IMR-90 (cell line): ENCODE measurements at regions not wholly inside any gene's neighbourhood (a gene's known extent, or its start where the extent isn't known, plus 50 kb on each side); places are given as distances from the start of the nearest gene placed in this dataset.

ENCODE experiments used
- ATAC-seq: fragments of 200-7000 bp; cut with Tn5 transposase; 2 replicates; pipeline ENCODE4 v1.9.1; 2020; ENCODE audit warnings: low read depth, mild to moderate bottlenecking, moderate library complexity
- BruUV-seq: library from RNA; stranded (reverse); fragments of 400-500 nt; replicated peaks from 2 replicates; lab custom pipeline; 2021; lab: Mats Ljungman, UMichigan
- CTCF ChIA-PET: fragments of 300-600 bp; formaldehyde crosslinking; extraction: SDS; loops from one replicate; lab custom pipeline; 2021; ENCODE audit warnings: antibody characterized with exemption; lab: Yijun Ruan, JAX
- POLR2A ChIA-PET: fragments of 300-600 bp; sonication (Branson Sonifier 250); formaldehyde crosslinking; loops from one replicate; lab custom pipeline; 2022; ENCODE audit warnings: antibody characterized with exemption; ENCODE audit not compliant: unreplicated experiment; lab: Charles Lee
- DNase-seq: peaks from one replicate; pipeline ENCODE4 v3.0.0; 2013
- H2AFZ ChIP-seq: replicated peaks from 2 replicates; pipeline ENCODE3; 2013; ENCODE audit warnings: low read length, mild to moderate bottlenecking; ENCODE audit not compliant: poor library complexity
- H2AK5ac ChIP-seq: 2 replicates; pipeline ENCODE4 v1.6.1; 2013; ENCODE audit warnings: low read depth, low read length, inconsistent platforms
- H2AK9ac ChIP-seq: replicated peaks from 2 replicates; pipeline ENCODE3; 2013; ENCODE audit warnings: mild to moderate bottlenecking, low read depth, low read length, moderate library complexity; ENCODE audit not compliant: poor library complexity
- H2BK120ac ChIP-seq: 2 replicates; pipeline ENCODE4 v1.6.1; 2013; ENCODE audit warnings: low read depth, low read length, inconsistent platforms
- H2BK15ac ChIP-seq: 3 replicates; pipeline ENCODE4 v1.6.1; 2013; ENCODE audit warnings: low read depth, low read length, inconsistent platforms
- H2BK20ac ChIP-seq: 2 replicates; pipeline ENCODE4 v1.6.1; 2013; ENCODE audit warnings: low read depth, mild to moderate bottlenecking, inconsistent platforms, low read length, moderate library complexity
- H2BK5ac ChIP-seq: 2 replicates; pipeline ENCODE4 v1.6.1; 2013; ENCODE audit warnings: mild to moderate bottlenecking, low read depth, low read length, inconsistent platforms; ENCODE audit not compliant: poor library complexity, severe bottlenecking
- H3K14ac ChIP-seq: replicated peaks from 2 replicates; pipeline ENCODE4 v1.6.1; 2013; ENCODE audit warnings: low read depth, low read length, inconsistent platforms
- H3K18ac ChIP-seq: 2 replicates; pipeline ENCODE4 v1.6.1; 2013; ENCODE audit warnings: low read depth, low read length, control low read depth
- H3K23ac ChIP-seq: 2 replicates; pipeline ENCODE4 v1.6.1; 2013; ENCODE audit warnings: low read depth, low read length, inconsistent platforms
- H3K27ac ChIP-seq: 2 replicates; pipeline ENCODE4 v1.5.1; 2013; ENCODE audit warnings: mild to moderate bottlenecking, control low read depth, low read length; ENCODE audit not compliant: insufficient read depth
- H3K27me3 ChIP-seq: 2 replicates; pipeline ENCODE4 v1.6.1; 2013; ENCODE audit warnings: low read length; ENCODE audit not compliant: control insufficient read depth, insufficient read depth
- H3K36me3 ChIP-seq: 2 replicates; pipeline ENCODE4 v1.6.1; 2013; ENCODE audit warnings: low read length, mixed read lengths; ENCODE audit not compliant: control insufficient read depth, insufficient read depth
- H3K4ac ChIP-seq: 2 replicates; pipeline ENCODE4 v1.6.1; 2013; ENCODE audit warnings: low read depth, low read length, inconsistent platforms
- H3K4me1 ChIP-seq: 2 replicates; pipeline ENCODE4 v1.6.1; 2013; ENCODE audit warnings: low read length, mixed read lengths; ENCODE audit not compliant: control insufficient read depth, insufficient read depth
- H3K4me2 ChIP-seq: 2 replicates; pipeline ENCODE4 v1.6.1; 2013; ENCODE audit warnings: low read depth, mild to moderate bottlenecking, control low read depth, low read length, moderate library complexity
- H3K4me3 ChIP-seq: 2 replicates; pipeline ENCODE4 v1.5.1; 2013; ENCODE audit warnings: low read depth, mild to moderate bottlenecking, control low read depth, low read length, moderate library complexity; ENCODE audit not compliant: insufficient read depth
- H3K56ac ChIP-seq: 2 replicates; pipeline ENCODE4 v1.6.1; 2013; ENCODE audit warnings: low read length, inconsistent platforms; ENCODE audit not compliant: insufficient read depth; ENCODE audit errors: extremely low read depth
- H3K79me1 ChIP-seq, 2 experiments: 2 replicates each; pipeline ENCODE4 v1.6.1; 2013; ENCODE audit warnings: low read length in 2 of 2, inconsistent platforms in 1 of 2, low read depth in 1 of 2
- H3K9ac ChIP-seq: 2 replicates; pipeline ENCODE4 v1.6.1; 2013; ENCODE audit warnings: low read depth, low read length, control low read depth
- H3K9me1 ChIP-seq: 2 replicates; pipeline ENCODE4 v1.6.1; 2013; ENCODE audit warnings: low read length, inconsistent platforms; ENCODE audit not compliant: insufficient read depth
- H3K9me3 ChIP-seq: 2 replicates; pipeline ENCODE4 v1.6.1; 2013; ENCODE audit warnings: low read length; ENCODE audit not compliant: control insufficient read depth, insufficient read depth
- H4K20me1 ChIP-seq: 2 replicates; pipeline ENCODE4 v1.6.1; 2013; ENCODE audit warnings: low read length, inconsistent platforms; ENCODE audit not compliant: insufficient read depth
- H4K5ac ChIP-seq: 2 replicates; pipeline ENCODE4 v1.6.1; 2013; ENCODE audit warnings: mild to moderate bottlenecking, low read depth, low read length, control low read depth
- H4K8ac ChIP-seq, 2 experiments: 2 replicates each; pipeline ENCODE4 v1.6.1; 2013; ENCODE audit warnings: low read depth in 2 of 2, low read length in 2 of 2, control low read depth in 1 of 2, inconsistent platforms in 1 of 2
- H4K91ac ChIP-seq: 2 replicates; pipeline ENCODE4 v1.6.1; 2013; ENCODE audit warnings: low read depth, low read length, inconsistent platforms; ENCODE audit not compliant: insufficient read depth
- BHLHE40 ChIP-seq: fragments of 150-350 bp; IDR thresholded peaks from 2 replicates; pipeline ENCODE4 v1.6.1; 2016; ENCODE audit warnings: mild to moderate bottlenecking, low read depth, low read length
- CEBPB ChIP-seq: IDR thresholded peaks from 2 replicates; pipeline ENCODE4 v1.6.1; 2012; ENCODE audit warnings: low read depth, low read length, improper control_type of control experiment
- CHD1 ChIP-seq: IDR thresholded peaks from 2 replicates; pipeline ENCODE4 v1.6.1; 2012; ENCODE audit warnings: low read depth, low read length, improper control_type of control experiment
- CTCF ChIP-seq: conservative IDR thresholded peaks from 2 replicates; pipeline ENCODE4 v1.5.1; 2012; ENCODE audit warnings: mild to moderate bottlenecking, low read depth, low read length, improper control_type of control experiment
- FOS ChIP-seq: fragments of 150-350 bp; IDR thresholded peaks from 2 replicates; pipeline ENCODE4 v1.6.1; 2016; ENCODE audit warnings: low read depth, low read length
- MAFK ChIP-seq: IDR thresholded peaks from 2 replicates; pipeline ENCODE4 v1.6.1; 2012; ENCODE audit warnings: low read depth, low read length, improper control_type of control experiment
- MAZ ChIP-seq: IDR thresholded peaks from 2 replicates; pipeline ENCODE4 v1.6.1; 2012; ENCODE audit warnings: low read depth, mild to moderate bottlenecking, low read length, improper control_type of control experiment, moderate library complexity, borderline replicate concordance
- MXI1 ChIP-seq: IDR thresholded peaks from 2 replicates; pipeline ENCODE4 v1.6.1; 2012; ENCODE audit warnings: low read depth, mild to moderate bottlenecking, low read length, moderate library complexity, borderline replicate concordance
- NFE2L2 ChIP-seq: fragments of 150-350 bp; IDR thresholded peaks from 2 replicates; pipeline ENCODE4 v1.6.1; 2016; ENCODE audit warnings: low read depth, mild to moderate bottlenecking, low read length
- POLR2A ChIP-seq: IDR thresholded peaks from 2 replicates; pipeline ENCODE4 v1.6.1; 2012; ENCODE audit warnings: mild to moderate bottlenecking, low read depth, low read length
- RCOR1 ChIP-seq: IDR thresholded peaks from 2 replicates; pipeline ENCODE4 v1.6.1; 2012; ENCODE audit warnings: mild to moderate bottlenecking, low read length, improper control_type of control experiment; ENCODE audit not compliant: insufficient replicate concordance
- RFX5 ChIP-seq: IDR thresholded peaks from 2 replicates; pipeline ENCODE4 v1.8.0; 2012; ENCODE audit warnings: low read depth, mild to moderate bottlenecking, low read length, moderate library complexity
- SMC3 ChIP-seq: fragments of 150-350 bp; IDR thresholded peaks from 2 replicates; pipeline ENCODE4 v1.6.1; 2016; ENCODE audit warnings: low read depth, mild to moderate bottlenecking, antibody characterized with exemption, low read length, moderate library complexity
- USF2 ChIP-seq: fragments of 150-350 bp; IDR thresholded peaks from 2 replicates; pipeline ENCODE4 v1.6.1; 2017; ENCODE audit warnings: mild to moderate bottlenecking, antibody characterized with exemption, low read length, low read depth
- WGBS, 2 experiments: methylation state at CpG; one replicate each; pipeline versions ENCODE4 v1.1.5 to v1.1.7; 2013; ENCODE audit warnings: missing lambda C conversion rate in 2 of 2; ENCODE audit not compliant: insufficient read length in 1 of 2; ENCODE audit errors: extremely low coverage in 2 of 2; 5-methylcytosine and 5-hydroxymethylcytosine counted together
- dilution Hi-C: fragments of 300-500 bp; cut with HindIII; formaldehyde crosslinking; loops from one replicate; pipeline ENCODE4 v1.14.3; 2018; ENCODE audit warnings: low sequenced_read_pairs; ENCODE audit not compliant: unreplicated experiment
- in situ Hi-C: fragments of 300-500 bp; cut with MboI; formaldehyde crosslinking; loops from 3 replicates; pipeline ENCODE4 v1.14.3; 2019; ENCODE audit warnings: low sequenced_read_pairs, inconsistent platforms, mixed read lengths
- intact Hi-C: fragments of 100-400 bp; cut with micrococcal nuclease; formaldehyde crosslinking; loops from 2 replicates; pipeline ENCODE4 v1.10.0; 2022

- no peaks in the 10 kb centered on the region for H3K9me3 ChIP-seq
- ChIA-PET POLR2A (no interaction called here), CTCF (no interaction called here)
- H2AK9ac ChIP-seq = no peak overlapping the region
- H3K4me2 ChIP-seq = no peak overlapping the region
- H3K23ac ChIP-seq = no peak overlapping the region
- H4K20me1 ChIP-seq = no peaks in the 10 kb centered on the region
- H2AFZ ChIP-seq = no peak overlapping the region
- H3K18ac ChIP-seq = no peak overlapping the region
- H3K4me3 ChIP-seq = no peak overlapping the region
- no peak for DNase-seq
- in situ Hi-C loops = no loop called here
- BruUV-seq = no TSS peak
- intact Hi-C loops = no loop called here
- H2BK15ac ChIP-seq = no peak overlapping the region
- no peak overlapping the region for H4K8ac ChIP-seq
- no peaks in the 10 kb centered on the region for H3K36me3 ChIP-seq
- dilution Hi-C loops = no loop called here
- no peak overlapping the region for H2BK20ac ChIP-seq
- no peak overlapping the region for H3K27ac ChIP-seq
- no peaks in the 10 kb centered on the region for H3K9me1 ChIP-seq
- 60% methylated on average over 2 of the region's 4 CpGs; no CpG with 5 or more reads in 1 of the 2 experiments for WGBS, 2 experiments
- H2AK5ac ChIP-seq = no peak overlapping the region
- H3K79me1 ChIP-seq = no peaks in the 10 kb centered on the region
- peaks cover 5% of the 10 kb centered on the region for H3K27me3 ChIP-seq
- no peak for ATAC-seq
- no peaks in the 10 kb centered on the region for H3K4me1 ChIP-seq
- no peak overlapping the region for H3K56ac ChIP-seq
- no peak overlapping the region for H4K5ac ChIP-seq
- no peak overlapping the region for H2BK120ac ChIP-seq
- no peak overlapping the region for H3K4ac ChIP-seq
- H2BK5ac ChIP-seq = no peak overlapping the region
- H4K91ac ChIP-seq = no peak overlapping the region
- TF ChIP-seq CHD1 (no peak), MXI1 (no peak), BHLHE40 (no peak), SMC3 (no peak), RFX5 (no peak), RCOR1 (no peak), CTCF (no peak), FOS (no peak), NFE2L2 (no peak), POLR2A (no peak), MAZ (no peak), CEBPB (no peak), USF2 (no peak), MAFK (no peak)
- H3K9ac ChIP-seq = no peak overlapping the region
- no peak overlapping the region for H3K14ac ChIP-seq
Measured at GRCh38 chr9:120336753-120337090, 243.2 kb downstream of the CDK5RAP2 start.
